MM.1S (cell line): ENCODE measurements at regions not wholly inside any gene's neighbourhood (a gene's known extent, or its start where the extent isn't known, plus 50 kb on each side); places are given as distances from the start of the nearest gene placed in this dataset.

Source experiments
- EZH2 ChIP-seq: fragments of 300-600 bp; sonication (generic); optimal IDR thresholded peaks from 2 replicates; pipeline ENCODE3; 2017; ENCODE audit warnings: low read depth, mild to moderate bottlenecking, antibody characterized with exemption, low read length, mixed read lengths
- TF ChIP-seq, protein P1 (sequence below): fragments of 300-600 bp; sonication (generic); IDR thresholded peaks from 2 replicates; pipeline ENCODE4 v1.5.1; 2016; ENCODE audit warnings: antibody characterized with exemption, low read length, mixed read lengths

- TF ChIP-seq EZH2: no peak
- TF ChIP-seq, protein P1, sequence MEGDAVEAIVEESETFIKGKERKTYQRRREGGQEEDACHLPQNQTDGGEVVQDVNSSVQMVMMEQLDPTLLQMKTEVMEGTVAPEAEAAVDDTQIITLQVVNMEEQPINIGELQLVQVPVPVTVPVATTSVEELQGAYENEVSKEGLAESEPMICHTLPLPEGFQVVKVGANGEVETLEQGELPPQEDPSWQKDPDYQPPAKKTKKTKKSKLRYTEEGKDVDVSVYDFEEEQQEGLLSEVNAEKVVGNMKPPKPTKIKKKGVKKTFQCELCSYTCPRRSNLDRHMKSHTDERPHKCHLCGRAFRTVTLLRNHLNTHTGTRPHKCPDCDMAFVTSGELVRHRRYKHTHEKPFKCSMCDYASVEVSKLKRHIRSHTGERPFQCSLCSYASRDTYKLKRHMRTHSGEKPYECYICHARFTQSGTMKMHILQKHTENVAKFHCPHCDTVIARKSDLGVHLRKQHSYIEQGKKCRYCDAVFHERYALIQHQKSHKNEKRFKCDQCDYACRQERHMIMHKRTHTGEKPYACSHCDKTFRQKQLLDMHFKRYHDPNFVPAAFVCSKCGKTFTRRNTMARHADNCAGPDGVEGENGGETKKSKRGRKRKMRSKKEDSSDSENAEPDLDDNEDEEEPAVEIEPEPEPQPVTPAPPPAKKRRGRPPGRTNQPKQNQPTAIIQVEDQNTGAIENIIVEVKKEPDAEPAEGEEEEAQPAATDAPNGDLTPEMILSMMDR: no peak
Observed at GRCh38 chrX:14295426-14295825, 233.9 kb upstream of the GLRA2 start.
